Sigmoid colon (tissue), 4 donors: ENCODE measurements at regions not wholly inside any gene's neighbourhood (a gene's known extent, or its start where the extent isn't known, plus 50 kb on each side); places are given as distances from the start of the nearest gene placed in this dataset.

Experiments
- CTCF ChIP-seq, 4 experiments: fragments of 450-650 bp in 3 of 4; fragments of 200-600 bp in 1 of 4; IDR thresholded peaks; one replicate each; pipeline ENCODE4 v1.5.1; 2016 to 2019; ENCODE audit warnings: antibody characterized with exemption in 4 of 4, mild to moderate bottlenecking in 3 of 4, moderate library complexity in 2 of 4
- EP300 ChIP-seq, 4 donors: sonication (generic); formaldehyde crosslinking; IDR thresholded peaks; one replicate each; pipeline ENCODE4 v1.6.1; 2017; ENCODE audit warnings: antibody characterized with exemption in 4 of 4
- POLR2A ChIP-seq, 2 donors: fragments of 450-650 bp; IDR thresholded peaks; one replicate each; pipeline ENCODE4 v1.6.1; 2016; ENCODE audit warnings: antibody characterized with exemption in 2 of 2, mild to moderate bottlenecking in 2 of 2, moderate library complexity in 2 of 2
- POLR2AphosphoS5 ChIP-seq, 4 donors: sonication (generic); formaldehyde crosslinking; IDR thresholded peaks; one replicate each; pipeline ENCODE4 v1.6.1; 2017; ENCODE audit warnings: antibody characterized with exemption in 4 of 4

- TF ChIP-seq CTCF (IDR thresholded peaks at IDR 0.05) (no peak), POLR2A (IDR thresholded peaks at IDR 0.05) (no peak), EP300 (IDR thresholded peaks at IDR 0.05) (no peak), POLR2AphosphoS5 (IDR thresholded peaks at IDR 0.05) (no peak)
Observed at GRCh38 chr13:85411591-85411990, 387.6 kb downstream of the SLITRK6 start.
